ENCODE measurements at regions not wholly inside any gene's neighbourhood (a gene's known extent, or its start where the extent isn't known, plus 50 kb on each side); places are given as distances from the start of the nearest gene placed in this dataset.
"Not testable (repeated sequence)": the region's sequence is repeated elsewhere in the genome, so short reads cannot be mapped to it uniquely, and the experiment has no call there.

- peak in 2 of 7 donors; percentile 26 to 63 for DNase-seq
- Histone ChIP-seq H3K27ac (peak overlapping the region in 3 of 5 donors; percentile 8 to 51 (median 39)), H3K36me3 (replicated peaks in 1 of 2) (no peaks in the 10 kb centered on the region), H3K4me3 (no peak overlapping the region), H3K9me3 (replicated peaks in 1 of 3) (no peaks in the 10 kb centered on the region), H3K27me3 (no peaks in the 10 kb centered on the region), H3K4me1 (replicated peaks in 1 of 2) (peaks cover 0 to 7% of the 10 kb centered on the region in 2 donors)
- intact Hi-C loops (cut with DNase I) = no loop called here
- WGBS, 4 donors = 44 to 62% (median 56%) methylated on average over 5 of the region's 5 CpGs
- TF ChIP-seq, protein P1, sequence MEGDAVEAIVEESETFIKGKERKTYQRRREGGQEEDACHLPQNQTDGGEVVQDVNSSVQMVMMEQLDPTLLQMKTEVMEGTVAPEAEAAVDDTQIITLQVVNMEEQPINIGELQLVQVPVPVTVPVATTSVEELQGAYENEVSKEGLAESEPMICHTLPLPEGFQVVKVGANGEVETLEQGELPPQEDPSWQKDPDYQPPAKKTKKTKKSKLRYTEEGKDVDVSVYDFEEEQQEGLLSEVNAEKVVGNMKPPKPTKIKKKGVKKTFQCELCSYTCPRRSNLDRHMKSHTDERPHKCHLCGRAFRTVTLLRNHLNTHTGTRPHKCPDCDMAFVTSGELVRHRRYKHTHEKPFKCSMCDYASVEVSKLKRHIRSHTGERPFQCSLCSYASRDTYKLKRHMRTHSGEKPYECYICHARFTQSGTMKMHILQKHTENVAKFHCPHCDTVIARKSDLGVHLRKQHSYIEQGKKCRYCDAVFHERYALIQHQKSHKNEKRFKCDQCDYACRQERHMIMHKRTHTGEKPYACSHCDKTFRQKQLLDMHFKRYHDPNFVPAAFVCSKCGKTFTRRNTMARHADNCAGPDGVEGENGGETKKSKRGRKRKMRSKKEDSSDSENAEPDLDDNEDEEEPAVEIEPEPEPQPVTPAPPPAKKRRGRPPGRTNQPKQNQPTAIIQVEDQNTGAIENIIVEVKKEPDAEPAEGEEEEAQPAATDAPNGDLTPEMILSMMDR (IDR thresholded peaks at IDR 0.05) = no peak
- no peak for TF ChIP-seq POLR2A (IDR thresholded peaks at IDR 0.05)
Measured at GRCh38 chr2:12465631-12466135, 251.1 kb upstream of the TRIB2 start.

DNA sequence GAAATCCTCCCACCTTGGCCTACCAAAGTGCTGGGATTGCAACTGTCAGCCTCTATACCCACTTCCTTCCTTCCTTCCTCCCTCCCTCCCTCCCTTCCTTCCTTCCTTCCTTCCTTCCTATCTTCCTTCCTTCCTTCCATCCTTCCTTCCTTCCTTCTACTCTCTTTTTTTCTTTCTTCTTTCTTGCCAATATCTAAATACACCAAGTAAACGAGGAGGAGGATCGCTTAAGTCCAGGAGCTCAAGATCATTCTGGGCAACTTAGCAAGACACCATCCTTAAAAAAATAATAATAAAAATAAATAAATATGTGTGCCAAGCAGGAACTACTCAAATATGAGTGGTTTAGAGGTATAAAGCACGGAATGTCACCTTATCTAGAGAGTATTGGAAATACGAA is 249.4 kb upstream of the TRIB2 start:
- no peaks in the 10 kb centered on the region for H3K9me3 ChIP-seq (replicated peaks in 1 of 3)
- WGBS, 4 donors = 97 to 99% (median 97%) methylated on average over 4 of the region's 4 CpGs
- intact Hi-C loops (cut with DNase I) = no loop called here
- no peaks in the 10 kb centered on the region for H3K36me3 ChIP-seq (replicated peaks in 1 of 2)
- no peak for DNase-seq
- no peak overlapping the region for H3K27ac ChIP-seq
- no peak overlapping the region for H3K4me3 ChIP-seq
- H3K27me3 ChIP-seq = no peaks in the 10 kb centered on the region
- TF ChIP-seq POLR2A (IDR thresholded peaks at IDR 0.05) = no peak
- TF ChIP-seq, protein P1 (IDR thresholded peaks at IDR 0.05) = no peak
- peaks cover 0 to 5% of the 10 kb centered on the region in 2 donors for H3K4me1 ChIP-seq (replicated peaks in 1 of 2)

DNA sequence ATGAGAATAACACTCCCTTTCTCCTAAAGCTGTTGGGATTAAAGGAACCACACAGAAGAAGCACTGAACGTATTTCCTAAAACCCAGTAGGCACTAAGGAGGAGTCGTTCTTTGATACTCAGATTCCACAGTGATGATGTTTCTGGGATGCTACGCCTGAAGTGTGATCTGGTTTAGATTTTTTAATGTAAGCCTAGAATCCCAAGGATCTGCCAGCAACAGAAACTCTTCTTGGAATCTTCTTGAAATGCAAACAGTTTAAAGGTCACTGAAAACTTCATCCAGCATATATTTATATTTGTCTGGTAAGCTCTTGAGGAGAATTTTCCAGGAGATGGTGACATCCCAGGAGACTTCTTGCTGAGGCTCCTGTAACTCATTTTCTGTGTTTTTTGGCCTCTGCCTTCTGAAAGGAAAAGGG is 247.6 kb upstream of the TRIB2 start:
- no peaks in the 10 kb centered on the region for H3K36me3 ChIP-seq (replicated peaks in 1 of 2)
- intact Hi-C loops (cut with DNase I) = no loop called here
- TF ChIP-seq, protein P1 (IDR thresholded peaks at IDR 0.05) = no peak
- TF ChIP-seq POLR2A (IDR thresholded peaks at IDR 0.05) = no peak
- H3K27me3 ChIP-seq = no peaks in the 10 kb centered on the region
- no peak overlapping the region for H3K27ac ChIP-seq
- H3K4me1 ChIP-seq (replicated peaks in 1 of 2) = peaks cover 0 to 5% of the 10 kb centered on the region in 2 donors
- no peak overlapping the region for H3K4me3 ChIP-seq
- 72 to 90% (median 81%) methylated on average over 3 of the region's 3 CpGs for WGBS, 4 donors
- DNase-seq = no peak
- H3K9me3 ChIP-seq (replicated peaks in 1 of 3) = no peaks in the 10 kb centered on the region

GRCh38 chr2:12472265-12472664 is 244.5 kb upstream of the TRIB2 start:
- not testable (repeated sequence) for H3K27me3 ChIP-seq; H3K4me3 ChIP-seq; H3K27ac ChIP-seq; DNase-seq; H3K36me3 ChIP-seq (replicated peaks in 1 of 2); H3K4me1 ChIP-seq (replicated peaks in 1 of 2); H3K9me3 ChIP-seq (replicated peaks in 1 of 3)
- intact Hi-C loops (cut with DNase I) = loop anchor here in 1 of 2 donors (10.0 kb wide), 1 partner anchor 243 kb away; the partner anchor contains the start of gene TRIB2
